HG02610 (cell line): ENCODE measurements at regions not wholly inside any gene's neighbourhood (a gene's known extent, or its start where the extent isn't known, plus 50 kb on each side); places are given as distances from the start of the nearest gene placed in this dataset.

Experiments
- ATAC-seq: cut with Tn5 transposase; IDR thresholded peaks from one replicate; pipeline ENCODE4 v1.9.1; 2021; ENCODE audit warnings: mild to moderate bottlenecking, moderate library complexity; ENCODE audit not compliant: unreplicated experiment

DNA sequence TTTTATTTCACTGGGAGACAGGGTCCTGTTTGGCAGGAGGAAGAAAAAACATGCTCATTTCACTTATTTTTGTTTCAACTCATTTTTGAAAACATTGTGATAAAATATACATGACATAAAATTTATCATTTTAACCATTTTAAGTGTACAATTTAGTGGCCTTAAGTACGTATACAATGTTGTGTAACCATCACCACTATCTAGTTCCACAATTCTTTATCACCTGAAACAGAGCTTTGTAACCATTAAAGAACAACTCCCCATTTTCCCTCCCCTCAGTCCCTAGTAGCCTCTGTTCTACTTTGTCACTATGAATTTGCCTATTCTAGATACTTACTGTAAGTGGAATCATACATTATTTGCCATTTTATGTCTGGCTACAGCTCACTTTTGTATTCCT, 143.8 kb downstream of the GPAT3 start:
- ATAC-seq = no peak

DNA sequence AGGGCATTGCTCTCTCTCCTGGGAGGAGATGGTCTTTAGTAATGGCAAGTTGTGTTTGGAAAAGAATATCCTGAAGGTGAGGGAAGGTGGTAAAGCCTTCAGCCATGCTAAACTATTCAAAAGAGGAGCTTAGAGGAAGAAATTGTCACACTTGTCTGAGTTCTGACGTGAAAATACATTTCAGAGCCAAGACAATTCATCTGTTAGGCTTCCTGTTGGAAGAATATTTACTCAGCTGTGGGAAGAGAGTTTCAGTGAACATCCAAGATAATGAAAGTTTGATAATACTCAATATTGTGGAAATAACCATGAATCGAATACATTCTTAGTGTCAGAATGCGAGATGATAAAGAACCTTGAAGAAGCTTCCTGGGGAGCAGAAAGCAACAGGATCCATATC, 143.3 kb downstream of the GPAT3 start:
- ATAC-seq = no peak

- no peak for ATAC-seq
Observed at GRCh38 chr4:83677656-83678055, 141.7 kb downstream of the GPAT3 start.

DNA sequence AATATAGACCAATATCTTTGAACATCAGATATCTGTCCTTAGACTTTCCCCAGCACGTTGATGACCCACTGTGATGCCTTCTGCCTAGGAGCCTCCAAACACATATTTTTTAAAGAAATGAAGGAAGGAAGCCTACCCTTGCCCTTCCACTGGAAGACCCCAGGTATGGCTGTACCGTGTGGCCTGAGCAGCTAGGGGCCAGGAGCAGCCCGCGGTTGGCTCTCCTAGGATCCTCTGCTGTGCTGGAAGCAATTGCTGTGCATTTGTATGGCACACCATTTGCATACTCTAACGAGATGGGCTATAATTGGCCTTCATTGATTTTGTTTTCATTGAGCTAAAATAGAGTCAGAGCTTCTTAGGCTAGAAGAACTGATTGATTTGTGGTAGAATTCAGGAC, 128.8 kb downstream of the GPAT3 start:
- ATAC-seq = no peak

DNA sequence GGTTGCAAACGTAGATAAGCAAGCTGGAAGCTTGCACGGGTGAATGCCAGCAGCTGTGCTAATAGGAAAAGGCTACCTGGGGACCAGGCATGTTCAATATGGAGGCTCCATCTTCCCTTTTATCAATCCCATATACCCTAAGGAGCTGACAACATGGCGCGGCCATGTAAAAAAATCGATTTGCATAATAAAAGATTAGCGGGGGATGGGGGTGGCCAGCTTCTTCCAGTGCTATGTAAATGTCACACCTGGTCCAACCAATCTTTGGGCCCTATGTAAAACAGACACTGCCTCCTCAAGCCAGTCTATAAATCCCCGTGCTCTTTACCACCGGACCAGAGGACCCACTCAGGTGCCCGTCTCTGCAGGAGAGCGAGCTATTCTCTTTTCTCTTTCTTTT, 128.2 kb downstream of the GPAT3 start:
- ATAC-seq = no peak

- no peak for ATAC-seq
Observed at GRCh38 chr4:83662204-83662603, 126.3 kb downstream of the GPAT3 start.

DNA sequence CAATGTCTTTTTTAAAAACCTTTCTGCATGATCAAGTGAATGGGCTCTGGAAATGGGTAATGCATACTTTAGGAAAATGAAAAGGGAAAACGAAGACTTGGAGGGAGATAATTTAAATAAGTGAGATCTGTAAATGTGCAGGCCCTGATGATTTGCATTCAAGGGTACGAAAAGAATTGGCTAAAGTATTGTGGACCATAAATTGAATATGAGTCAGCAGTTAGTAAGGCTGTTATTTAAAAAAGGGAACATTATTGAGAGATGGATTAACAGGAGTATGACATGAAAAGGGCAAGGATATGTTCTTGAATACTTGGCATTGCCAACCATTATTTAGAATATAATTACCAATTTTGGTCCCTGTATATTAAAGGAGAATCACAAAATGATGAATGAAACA, 125.5 kb downstream of the GPAT3 start:
- ATAC-seq = no peak

- ATAC-seq = no peak
Observed at GRCh38 chr4:83660578-83660977, 124.7 kb downstream of the GPAT3 start.

GRCh38 chr4:83658806-83659205, 122.9 kb downstream of the GPAT3 start:
- no peak for ATAC-seq

DNA sequence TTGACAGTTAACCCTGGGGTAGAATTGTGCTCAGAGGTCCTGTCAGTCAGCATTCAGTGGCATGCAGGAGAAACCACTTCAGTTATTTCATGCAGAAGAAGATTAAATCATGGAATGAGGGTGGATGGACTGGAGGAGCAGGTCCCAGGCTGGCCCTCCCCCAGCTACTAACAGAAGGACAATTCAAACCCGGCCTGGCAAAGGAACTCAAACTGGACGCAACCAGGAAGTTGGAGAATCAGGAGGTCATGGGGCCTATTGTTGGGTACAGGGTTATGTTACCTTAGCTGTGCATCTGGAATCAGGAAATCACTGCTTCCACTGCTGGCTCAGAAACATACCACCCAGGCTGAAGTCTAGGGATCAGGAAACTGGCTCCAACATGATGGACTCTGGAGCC, 121.4 kb downstream of the GPAT3 start:
- no peak for ATAC-seq
